ENCODE measurements at regions not wholly inside any gene's neighbourhood (a gene's known extent, or its start where the extent isn't known, plus 50 kb on each side); places are given as distances from the start of the nearest gene placed in this dataset.

DNA sequence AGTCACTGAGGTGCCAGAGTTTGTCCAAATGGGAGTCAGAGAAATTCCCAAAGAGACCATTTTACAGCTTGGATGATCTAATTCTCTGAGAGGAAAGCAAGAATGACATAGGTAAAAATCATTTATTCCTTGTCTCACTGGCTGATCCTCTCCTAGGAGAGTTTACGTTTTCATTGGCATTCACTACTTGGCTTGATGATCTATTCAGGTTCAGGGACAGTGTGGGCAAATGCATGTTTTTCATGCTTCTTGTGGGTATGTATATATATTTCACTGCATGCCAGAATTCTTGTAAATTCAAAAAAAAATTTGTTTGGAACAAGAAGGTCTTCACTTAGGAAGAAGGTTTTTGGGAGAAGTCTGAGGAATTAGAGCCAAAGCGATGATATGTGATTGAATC, 403.4 kb upstream of the JAG1 start:
- TF ChIP-seq, protein P1, sequence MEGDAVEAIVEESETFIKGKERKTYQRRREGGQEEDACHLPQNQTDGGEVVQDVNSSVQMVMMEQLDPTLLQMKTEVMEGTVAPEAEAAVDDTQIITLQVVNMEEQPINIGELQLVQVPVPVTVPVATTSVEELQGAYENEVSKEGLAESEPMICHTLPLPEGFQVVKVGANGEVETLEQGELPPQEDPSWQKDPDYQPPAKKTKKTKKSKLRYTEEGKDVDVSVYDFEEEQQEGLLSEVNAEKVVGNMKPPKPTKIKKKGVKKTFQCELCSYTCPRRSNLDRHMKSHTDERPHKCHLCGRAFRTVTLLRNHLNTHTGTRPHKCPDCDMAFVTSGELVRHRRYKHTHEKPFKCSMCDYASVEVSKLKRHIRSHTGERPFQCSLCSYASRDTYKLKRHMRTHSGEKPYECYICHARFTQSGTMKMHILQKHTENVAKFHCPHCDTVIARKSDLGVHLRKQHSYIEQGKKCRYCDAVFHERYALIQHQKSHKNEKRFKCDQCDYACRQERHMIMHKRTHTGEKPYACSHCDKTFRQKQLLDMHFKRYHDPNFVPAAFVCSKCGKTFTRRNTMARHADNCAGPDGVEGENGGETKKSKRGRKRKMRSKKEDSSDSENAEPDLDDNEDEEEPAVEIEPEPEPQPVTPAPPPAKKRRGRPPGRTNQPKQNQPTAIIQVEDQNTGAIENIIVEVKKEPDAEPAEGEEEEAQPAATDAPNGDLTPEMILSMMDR (IDR thresholded peaks at IDR 0.05; ENCODE audit: control insufficient read depth, insufficient read depth, low read depth, low read length, missing control alignments) = no peak

DNA sequence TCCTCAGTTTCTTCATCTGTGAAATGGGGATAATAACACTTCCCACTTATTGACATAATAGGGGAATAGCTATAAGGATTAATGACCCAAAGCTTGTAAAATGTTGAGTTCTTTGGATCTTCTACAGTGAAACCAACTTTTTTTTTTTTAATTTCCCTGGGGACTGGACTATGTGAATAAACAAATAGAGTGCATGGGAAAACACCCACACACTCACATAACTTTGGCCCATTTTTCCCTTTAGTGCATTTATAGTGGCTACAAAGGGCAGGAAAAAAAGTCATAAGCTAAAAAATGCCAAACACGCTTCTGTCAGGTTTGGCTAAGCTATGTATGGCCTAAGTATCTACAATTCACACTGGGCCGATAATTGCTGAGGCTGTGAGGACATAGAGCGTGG, 406.2 kb upstream of the JAG1 start:
- no peak for DNase-seq (ENCODE audit: low read depth)
- TF ChIP-seq, protein P1 (IDR thresholded peaks at IDR 0.05; ENCODE audit: control insufficient read depth, insufficient read depth, low read depth, low read length, missing control alignments) = no peak

More for the DNA sequence above, 403.4 kb upstream of the JAG1 start:
- H3K4me3 ChIP-seq (ENCODE audit: control insufficient read depth, low read depth, low read length) = no peak overlapping the region
- no peak for DNase-seq (ENCODE audit: low read depth)

DNA sequence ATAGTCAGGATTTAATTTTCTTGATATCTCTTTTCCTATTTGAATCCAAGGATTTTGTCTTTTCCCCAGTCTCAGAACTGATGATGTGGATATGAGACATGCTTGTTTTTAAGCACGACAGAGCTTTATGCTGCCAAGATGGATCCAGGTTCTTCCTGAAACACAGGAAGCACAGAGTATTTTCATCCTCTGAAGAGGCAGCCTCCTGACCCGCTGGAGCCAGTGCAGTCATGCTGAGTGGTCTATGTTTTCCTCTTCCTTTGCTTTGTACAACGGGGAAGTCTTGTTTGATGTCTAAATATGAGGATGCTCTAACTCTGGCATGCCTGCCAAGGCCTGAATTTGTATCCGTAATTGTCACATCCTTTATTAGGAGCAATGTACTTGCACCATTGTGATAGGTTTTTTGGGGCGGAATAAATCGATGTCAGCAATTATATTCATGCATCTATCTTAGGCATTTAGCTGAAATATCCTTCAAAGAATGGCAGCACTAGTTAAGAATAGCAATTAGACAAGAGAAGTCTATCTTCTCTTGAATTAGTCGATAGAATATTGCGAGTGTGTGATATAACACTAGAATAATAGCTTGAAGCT, 407.1 kb upstream of the JAG1 start:
- no peak for DNase-seq (ENCODE audit: low read depth)
- no peak overlapping the region for H3K4me3 ChIP-seq (ENCODE audit: control insufficient read depth, low read depth, low read length)
- TF ChIP-seq, protein P1 (IDR thresholded peaks at IDR 0.05; ENCODE audit: control insufficient read depth, insufficient read depth, low read depth, low read length, missing control alignments) = no peak

More for the DNA sequence above, 406.2 kb upstream of the JAG1 start:
- H3K4me3 ChIP-seq (ENCODE audit: control insufficient read depth, low read depth, low read length) = no peak overlapping the region

DNA sequence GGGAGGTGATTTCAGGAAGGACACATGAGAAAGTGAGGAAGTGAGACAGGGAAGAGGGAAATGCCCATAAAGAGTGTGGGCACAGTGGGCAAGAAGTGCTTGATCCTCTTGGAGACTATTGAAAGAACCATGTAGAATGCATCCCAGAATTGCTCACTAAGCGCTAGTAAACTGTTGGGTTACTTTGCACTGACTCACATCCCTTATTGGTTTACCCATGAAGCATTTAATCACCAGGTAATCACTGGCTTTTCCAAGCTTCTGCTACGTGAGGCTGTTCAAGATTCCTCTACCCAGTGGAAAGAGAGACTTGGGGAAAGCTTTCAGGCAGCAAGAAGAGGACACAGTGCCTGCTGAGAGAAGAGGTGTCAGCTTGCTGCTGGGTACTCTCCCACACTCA, 410.0 kb upstream of the JAG1 start:
- TF ChIP-seq, protein P1 (IDR thresholded peaks at IDR 0.05; ENCODE audit: control insufficient read depth, insufficient read depth, low read depth, low read length, missing control alignments) = no peak
- H3K4me3 ChIP-seq (ENCODE audit: control insufficient read depth, low read depth, low read length) = no peak overlapping the region
- no peak for DNase-seq (ENCODE audit: low read depth)

DNA sequence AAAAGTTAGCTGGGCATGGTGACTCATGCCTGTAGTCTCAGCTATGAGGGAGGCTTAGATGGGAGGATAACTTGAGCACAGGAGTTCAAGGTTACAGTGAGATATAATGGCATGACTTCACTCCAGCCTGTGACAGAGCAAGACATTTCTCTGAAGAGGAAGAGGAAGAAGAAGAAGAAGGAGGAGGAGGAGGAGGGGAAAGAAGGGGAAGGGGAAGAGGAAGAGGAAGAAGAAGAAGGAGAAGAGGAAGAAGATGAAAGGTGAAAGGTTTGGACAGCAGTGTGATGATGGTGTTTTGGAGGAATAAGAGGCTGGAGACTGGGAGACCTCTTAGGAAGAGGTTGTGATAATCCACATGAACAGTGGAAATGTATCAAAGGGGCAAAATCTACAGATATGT, 410.7 kb upstream of the JAG1 start:
- TF ChIP-seq, protein P1 (IDR thresholded peaks at IDR 0.05; ENCODE audit: control insufficient read depth, insufficient read depth, low read depth, low read length, missing control alignments) = no peak
- DNase-seq (ENCODE audit: low read depth) = no peak
- no peak overlapping the region for H3K4me3 ChIP-seq (ENCODE audit: control insufficient read depth, low read depth, low read length)

DNA sequence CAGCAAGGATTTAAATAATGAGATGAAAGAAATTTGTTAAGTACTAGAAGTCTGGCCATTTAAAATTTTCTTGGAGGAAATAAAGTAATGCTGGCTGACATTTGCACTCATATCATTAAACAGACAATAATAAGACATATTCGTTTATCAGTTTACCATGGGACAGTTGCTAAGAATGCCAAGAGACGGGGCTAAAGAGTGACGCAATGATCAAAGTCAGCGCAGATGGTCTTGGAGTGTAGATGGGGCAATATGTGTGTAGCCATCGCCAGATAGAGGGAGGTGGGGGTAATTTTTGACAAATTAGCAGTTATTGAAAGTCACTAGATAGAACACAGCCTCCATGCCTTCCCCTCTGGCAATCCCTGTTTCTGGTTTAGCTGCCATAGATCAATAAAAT, 413.2 kb upstream of the JAG1 start:
- TF ChIP-seq, protein P1 (IDR thresholded peaks at IDR 0.05; ENCODE audit: control insufficient read depth, insufficient read depth, low read depth, low read length, missing control alignments) = no peak
- DNase-seq (ENCODE audit: low read depth) = no peak
- no peak overlapping the region for H3K4me3 ChIP-seq (ENCODE audit: control insufficient read depth, low read depth, low read length)

DNA sequence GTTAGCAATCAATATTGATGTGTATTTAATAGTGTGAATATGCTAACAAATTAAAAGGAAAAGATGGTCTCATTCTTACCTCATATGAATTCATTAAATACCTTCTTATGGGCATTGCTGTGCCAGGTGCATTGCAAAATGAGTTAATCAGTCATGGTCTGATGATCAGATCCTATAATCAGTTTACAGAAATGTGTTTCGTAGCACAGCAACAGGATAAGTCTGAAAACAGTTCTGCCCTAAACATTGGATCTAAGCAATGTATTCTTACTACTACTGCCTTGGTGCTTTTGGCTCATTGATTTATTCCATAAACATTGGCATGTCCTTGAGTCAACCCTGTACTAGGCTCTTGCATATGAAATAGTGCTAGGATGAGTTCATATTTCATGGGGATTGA, 417.0 kb upstream of the JAG1 start:
- TF ChIP-seq, protein P1 (IDR thresholded peaks at IDR 0.05; ENCODE audit: control insufficient read depth, insufficient read depth, low read depth, low read length, missing control alignments) = no peak
- no peak for DNase-seq (ENCODE audit: low read depth)
- no peak overlapping the region for H3K4me3 ChIP-seq (ENCODE audit: control insufficient read depth, low read depth, low read length)

Measured in AG09309 (cell line).